CD4-positive, alpha-beta T cell treated with Interleukin-1 beta for 1 hour (primary cell): ENCODE measurements at regions not wholly inside any gene's neighbourhood (a gene's known extent, or its start where the extent isn't known, plus 50 kb on each side); places are given as distances from the start of the nearest gene placed in this dataset.

Experiments
- DNase-seq, 2 donors: peaks; one replicate each; pipeline ENCODE4 v3.0.0-alpha.2; 2020 to 2022

- DNase-seq: no peak
Observed at GRCh38 chr16:86963600-86964575, 353.3 kb downstream of the C16orf95 start.

- no peak for DNase-seq
Observed at GRCh38 chr16:86964796-86965241, 352.4 kb downstream of the C16orf95 start.

GRCh38 chr16:86965331-86965730, 351.9 kb downstream of the C16orf95 start:
- no peak for DNase-seq

GRCh38 chr16:86965840-86966550, 351.2 kb downstream of the C16orf95 start:
- no peak for DNase-seq

- DNase-seq: no peak
Observed at GRCh38 chr16:86966777-86967176, 350.4 kb downstream of the C16orf95 start.

- DNase-seq: no peak
Observed at GRCh38 chr16:86968866-86969265, 348.3 kb downstream of the C16orf95 start.

GRCh38 chr16:86969716-86970115, 347.5 kb downstream of the C16orf95 start:
- no peak for DNase-seq

- no peak for DNase-seq
Observed at GRCh38 chr16:86970279-86970678, 346.9 kb downstream of the C16orf95 start.

GRCh38 chr16:86970726-86971125, 346.5 kb downstream of the C16orf95 start:
- no peak for DNase-seq

- no peak for DNase-seq
Observed at GRCh38 chr16:86971251-86971650, 345.9 kb downstream of the C16orf95 start.

GRCh38 chr16:86974120-86974519, 343.1 kb downstream of the C16orf95 start:
- no peak for DNase-seq

GRCh38 chr16:86975445-86975844, 341.7 kb downstream of the C16orf95 start:
- DNase-seq: no peak

- no peak for DNase-seq
Observed at GRCh38 chr16:86977076-86977676, 340.0 kb downstream of the C16orf95 start.

- no peak for DNase-seq
Observed at GRCh38 chr16:86978445-86979030, 338.7 kb downstream of the C16orf95 start.

- no peak for DNase-seq
Observed at GRCh38 chr16:86979061-86979460, 338.1 kb downstream of the C16orf95 start.

GRCh38 chr16:86979984-86980553, 337.1 kb downstream of the C16orf95 start:
- no peak for DNase-seq

GRCh38 chr16:86980644-86981043, 336.5 kb downstream of the C16orf95 start:
- DNase-seq: no peak

- DNase-seq: no peak
Observed at GRCh38 chr16:86982347-86982596, 334.9 kb downstream of the C16orf95 start.

- no peak for DNase-seq
Observed at GRCh38 chr16:86982912-86983311, 334.3 kb downstream of the C16orf95 start.

GRCh38 chr16:86983621-86984020, 333.6 kb downstream of the C16orf95 start:
- DNase-seq: no peak

GRCh38 chr16:86984343-86984742, 332.8 kb downstream of the C16orf95 start:
- DNase-seq: no peak

GRCh38 chr16:86984991-86985647, 332.1 kb downstream of the C16orf95 start:
- no peak for DNase-seq

- DNase-seq: no peak
Observed at GRCh38 chr16:86985648-86986015, 331.6 kb downstream of the C16orf95 start.
